Transverse colon (tissue), 4 donors: ENCODE measurements at regions not wholly inside any gene's neighbourhood (a gene's known extent, or its start where the extent isn't known, plus 50 kb on each side); places are given as distances from the start of the nearest gene placed in this dataset.

ENCODE experiments used
- DNase-seq: peaks from one replicate; pipeline ENCODE4 v3.0.0-alpha.2; 2019
- H3K27ac ChIP-seq, 4 donors: fragments of 200-600 bp; sonication (generic); 2 replicates each; pipeline ENCODE4 v1.5.1; 2016 to 2018; ENCODE audit warnings: inconsistent platforms in 4 of 4
- H3K27me3 ChIP-seq: fragments of 200-600 bp; sonication (generic); 2 replicates; pipeline ENCODE4 v1.5.1; 2017; ENCODE audit warnings: inconsistent platforms
- H3K36me3 ChIP-seq, 4 donors: fragments of 200-600 bp; sonication (generic); 2 replicates each; pipeline ENCODE4 v1.5.1; 2017 to 2019; ENCODE audit warnings: inconsistent platforms in 4 of 4
- H3K4me1 ChIP-seq, 4 donors: fragments of 200-600 bp; sonication (generic); 2 replicates each; pipeline ENCODE4 v1.5.1; 2017 to 2020; ENCODE audit warnings: inconsistent platforms in 4 of 4
- H3K4me3 ChIP-seq, 4 donors: fragments of 200-600 bp; sonication (generic); 1 replicate in 1 of 4; 2 replicates in 3 of 4; pipeline versions ENCODE4 v1.5.1 to v1.6.1; 2017 to 2019; ENCODE audit warnings: inconsistent platforms in 4 of 4
- H3K9me3 ChIP-seq, 2 donors: fragments of 200-600 bp; sonication (generic); 2 replicates each; pipeline ENCODE4 v1.5.1; 2017 to 2019; ENCODE audit warnings: inconsistent platforms in 2 of 2
- CTCF ChIP-seq, 5 experiments: fragments of 200-600 bp in 3 of 5; fragments of 450-650 bp in 2 of 5; sonication (generic) in 3 of 5; IDR thresholded peaks; 1 replicate in 2 of 5; 2 replicates in 3 of 5; pipeline ENCODE4 v1.5.1; 2016 to 2017; ENCODE audit warnings: antibody characterized with exemption in 5 of 5, inconsistent platforms in 3 of 5, mild to moderate bottlenecking in 2 of 5, moderate library complexity in 1 of 5
- EP300 ChIP-seq: sonication (generic); formaldehyde crosslinking; IDR thresholded peaks from one replicate; pipeline ENCODE4 v1.6.1; 2017; ENCODE audit warnings: antibody characterized with exemption, low read depth
- POLR2A ChIP-seq: fragments of 450-650 bp; IDR thresholded peaks from one replicate; pipeline ENCODE4 v1.6.1; 2016; ENCODE audit warnings: antibody characterized with exemption, mild to moderate bottlenecking, moderate library complexity
- POLR2AphosphoS5 ChIP-seq, 3 donors: sonication (generic); formaldehyde crosslinking; IDR thresholded peaks; one replicate each; pipeline ENCODE4 v1.6.1; 2016; ENCODE audit warnings: antibody characterized with exemption in 3 of 3
- WGBS, 2 donors: methylation state at CpG; one replicate each; pipeline ENCODE4 v1.1.5; 2018; ENCODE audit warnings: low coverage in 1 of 2; 5-methylcytosine and 5-hydroxymethylcytosine counted together
- in situ Hi-C, 4 donors: fragments of 200-750 bp; cut with MboI; loops; one replicate each; pipeline versions ENCODE4 v1.15.0 to v1.15.1; 2017; ENCODE audit warnings: low sequenced_read_pairs in 3 of 4, low pct_ligation_motif_present in 1 of 4, low pct_unique_long_range_greater_than_20kb in 1 of 4
- intact Hi-C: fragments of 100-400 bp; cut with DNase I; formaldehyde crosslinking; loops from one replicate; pipeline ENCODE4 v1.15.1; 2023; ENCODE audit warnings: low total_unique reads

- TF ChIP-seq EP300 (no peak), POLR2AphosphoS5 (IDR thresholded peaks at IDR 0.05) (no peak), POLR2A (no peak), CTCF (IDR thresholded peaks at IDR 0.05) (no peak)
- in situ Hi-C loops (no loop called here), intact Hi-C loops (no loop called here)
- Histone ChIP-seq H3K4me3 (no peak overlapping the region), H3K9me3 (no peaks in the 10 kb centered on the region), H3K4me1 (no peaks in the 10 kb centered on the region), H3K27me3 (peaks cover 30% of the 10 kb centered on the region), H3K36me3 (no peaks in the 10 kb centered on the region), H3K27ac (no peak overlapping the region)
- WGBS, 2 donors: 67 to 79% methylated on average over 3 of the region's 3 CpGs
- DNase-seq: no peak
Observed at GRCh38 chr22:19603767-19604166, 79.6 kb upstream of the CLDN5 start.

- no peak for DNase-seq
- 20 to 75% methylated on average over 1 to 9 of the region's 9 CpGs for WGBS, 2 donors
- in situ Hi-C loops: no loop called here
- Histone ChIP-seq H3K36me3 (no peaks in the 10 kb centered on the region), H3K4me3 (no peak overlapping the region), H3K4me1 (no peaks in the 10 kb centered on the region), H3K27ac (no peak overlapping the region), H3K27me3 (peaks cover 33% of the 10 kb centered on the region), H3K9me3 (no peaks in the 10 kb centered on the region)
- intact Hi-C loops: no loop called here
- TF ChIP-seq POLR2A (no peak), CTCF (IDR thresholded peaks at IDR 0.05) (no peak), POLR2AphosphoS5 (IDR thresholded peaks at IDR 0.05) (no peak), EP300 (no peak)
Observed at GRCh38 chr22:19604711-19605268, 80.6 kb upstream of the CLDN5 start.

GRCh38 chr22:19605508-19606331 is 81.5 kb upstream of the CLDN5 start:
- in situ Hi-C loops (no loop called here), intact Hi-C loops (no loop called here)
- H3K36me3 ChIP-seq: no peaks in the 10 kb centered on the region
- H3K27ac ChIP-seq: no peak overlapping the region
- 54 to 77% methylated on average over 4 to 27 of the region's 28 CpGs for WGBS, 2 donors
- no peaks in the 10 kb centered on the region for H3K9me3 ChIP-seq
- TF ChIP-seq EP300 (no peak), POLR2A (no peak), POLR2AphosphoS5 (IDR thresholded peaks at IDR 0.05) (no peak), CTCF (IDR thresholded peaks at IDR 0.05) (no peak)
- peaks cover 33% of the 10 kb centered on the region for H3K27me3 ChIP-seq
- DNase-seq: no peak
- H3K4me1 ChIP-seq: no peaks in the 10 kb centered on the region
- no peak overlapping the region for H3K4me3 ChIP-seq

GRCh38 chr22:19606332-19607191 is 82.4 kb upstream of the CLDN5 start:
- 80 to 81% methylated on average over 10 to 16 of the region's 16 CpGs for WGBS, 2 donors
- peaks cover 33% of the 10 kb centered on the region for H3K27me3 ChIP-seq
- H3K4me1 ChIP-seq: no peaks in the 10 kb centered on the region
- intact Hi-C loops: no loop called here
- H3K36me3 ChIP-seq: no peaks in the 10 kb centered on the region
- no peak overlapping the region for H3K4me3 ChIP-seq
- no peak for DNase-seq
- TF ChIP-seq POLR2A (no peak), POLR2AphosphoS5 (IDR thresholded peaks at IDR 0.05) (no peak), CTCF (IDR thresholded peaks at IDR 0.05) (no peak), EP300 (no peak)
- in situ Hi-C loops: no loop called here
- no peaks in the 10 kb centered on the region for H3K9me3 ChIP-seq
- no peak overlapping the region for H3K27ac ChIP-seq
